ENCODE measurements at regions not wholly inside any gene's neighbourhood (a gene's known extent, or its start where the extent isn't known, plus 50 kb on each side); places are given as distances from the start of the nearest gene placed in this dataset.

DNA sequence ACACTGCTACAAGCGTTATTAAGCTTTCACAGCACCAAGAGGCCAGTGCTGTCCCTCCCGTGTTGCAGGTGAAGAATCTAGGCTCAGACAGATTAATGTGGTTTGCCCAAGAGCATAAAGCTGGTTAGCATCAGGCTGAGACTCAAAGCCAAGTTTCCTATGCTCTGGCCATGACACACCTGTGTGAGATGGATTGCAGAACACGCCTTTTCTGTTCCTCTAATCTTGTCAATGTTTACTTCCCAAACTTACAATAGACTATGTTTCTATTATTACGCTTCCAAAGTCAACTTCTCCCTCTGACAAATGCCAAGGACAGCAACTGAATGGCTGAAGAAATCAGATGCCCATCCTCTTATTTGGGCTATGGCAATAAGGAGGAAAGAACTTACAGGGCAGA is 138.4 kb upstream of the SLIT3 start:
- Histone ChIP-seq H3K4me3 (ENCODE audit: insufficient read depth in 1 of 2, low read depth in 1 of 2, low read length in 2 of 2) (no peak overlapping the region), H3K9ac (ENCODE audit: low read length) (no peak overlapping the region), H3K9me3 (ENCODE audit: control insufficient read depth, low read length) (no peaks in the 10 kb centered on the region), H3K27me3 (ENCODE audit: control insufficient read depth in 1 of 2, insufficient read depth in 1 of 2, low read length in 2 of 2) (no peaks in the 10 kb centered on the region), H2AK5ac (ENCODE audit: low read length, severe bottlenecking) (no peak overlapping the region), H3K4me2 (ENCODE audit: low read length, poor library complexity, severe bottlenecking) (no peak overlapping the region), H2BK15ac (ENCODE audit: low read depth, poor library complexity, severe bottlenecking) (no peak overlapping the region), H3K27ac (ENCODE audit: low read length, poor library complexity, severe bottlenecking) (no peak overlapping the region), H3K18ac (ENCODE audit: low read depth in 1 of 2, low read length in 2 of 2) (no peak overlapping the region), H2AFZ (ENCODE audit: low read depth, low read length) (no peak overlapping the region), H4K91ac (ENCODE audit: low read length) (no peak overlapping the region), H3K4ac (ENCODE audit: low read depth in 1 of 2, low read length in 2 of 2) (no peak overlapping the region), H3K23ac (ENCODE audit: low read length in 2 of 2) (no peak overlapping the region), H3K79me1 (replicated peaks; ENCODE audit: low read length, poor library complexity, severe bottlenecking) (no peaks in the 10 kb centered on the region), H2BK120ac (ENCODE audit: low read depth, low read length) (no peak overlapping the region), H3K36me3 (ENCODE audit: control insufficient read depth in 1 of 2, insufficient read depth in 2 of 2, low read depth in 1 of 2, low read length in 2 of 2) (no peaks in the 10 kb centered on the region), H2BK12ac (ENCODE audit: low read length in 2 of 2) (no peak overlapping the region), H3K14ac (ENCODE audit: low read length in 2 of 2) (no peak overlapping the region), H4K8ac (ENCODE audit: low read length) (no peak overlapping the region), H3K4me1 (ENCODE audit: control insufficient read depth, insufficient read depth, low read depth, low read length) (no peaks in the 10 kb centered on the region), H2BK5ac (ENCODE audit: low read depth, low read length, poor library complexity, severe bottlenecking) (no peak overlapping the region)
- DNase-seq, result no peak
- WGBS, result 68% methylated on average over 3 of the region's 4 CpGs

DNA sequence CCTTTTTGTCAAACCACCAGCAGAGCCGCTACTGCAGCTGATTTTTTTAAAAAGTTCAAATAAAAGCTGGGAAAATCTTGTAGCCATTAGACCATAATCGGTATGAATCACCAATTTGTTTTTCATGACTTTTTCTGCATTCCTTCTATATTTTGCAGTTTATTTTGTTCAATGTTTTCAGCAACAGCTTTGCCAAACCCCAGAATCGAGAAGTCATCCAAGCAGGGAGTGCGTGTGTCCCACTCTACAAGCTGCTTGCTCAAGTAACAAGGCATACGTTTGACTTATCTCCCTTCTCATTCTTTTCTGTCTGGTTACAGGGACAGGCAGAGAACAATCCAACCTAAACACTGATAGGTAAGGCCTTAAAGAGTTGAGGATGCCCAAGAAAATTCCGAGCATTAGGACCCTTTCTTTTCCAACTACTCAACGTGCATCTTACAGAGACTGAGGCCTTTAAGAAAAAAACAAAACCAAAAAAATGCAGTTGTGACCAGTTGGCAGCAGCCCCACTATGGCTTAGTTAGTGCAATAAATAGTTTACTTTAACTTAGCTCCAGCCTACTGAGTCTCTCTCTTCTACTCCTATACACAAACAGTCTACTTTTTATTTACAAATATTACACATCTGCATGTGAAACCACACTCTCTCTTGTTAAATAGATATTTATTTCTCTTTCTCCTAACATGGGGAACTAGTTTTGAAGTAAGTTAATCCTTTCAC is 134.7 kb upstream of the SLIT3 start:
- no peak overlapping the region for H4K91ac ChIP-seq (ENCODE audit: low read length)
- 85% methylated on average over 7 of the region's 7 CpGs for WGBS
- no peaks in the 10 kb centered on the region for H3K9me3 ChIP-seq (ENCODE audit: control insufficient read depth, low read length)

DNA sequence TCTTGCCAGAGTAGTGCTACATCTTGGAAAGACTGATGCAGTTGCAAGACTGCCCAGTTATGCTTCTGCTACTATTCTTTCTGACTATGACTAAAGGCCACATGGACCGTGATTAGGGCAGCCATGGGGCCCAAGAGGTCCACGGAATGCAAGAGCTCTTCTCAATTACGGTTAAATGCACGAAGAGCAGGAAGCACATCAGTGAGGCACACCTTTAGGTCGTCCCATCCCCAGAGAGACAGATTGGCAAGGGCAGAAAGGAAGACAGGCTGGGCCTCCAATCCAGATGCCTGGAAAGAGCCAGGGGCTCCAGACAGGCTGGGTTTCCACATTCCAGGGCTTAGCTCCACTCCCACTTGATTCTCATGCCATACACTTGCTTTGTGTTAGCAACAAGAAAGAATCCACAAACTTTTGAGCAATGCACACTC is 132.3 kb upstream of the SLIT3 start:
- Histone ChIP-seq H3K18ac (ENCODE audit: low read depth in 1 of 2, low read length in 2 of 2) (no peak overlapping the region), H3K23ac (ENCODE audit: low read length in 2 of 2) (no peak overlapping the region), H3K79me1 (replicated peaks; ENCODE audit: low read length, poor library complexity, severe bottlenecking) (no peaks in the 10 kb centered on the region), H2BK120ac (ENCODE audit: low read depth, low read length) (no peak overlapping the region), H3K4ac (ENCODE audit: low read depth in 1 of 2, low read length in 2 of 2) (no peak overlapping the region), H2AK5ac (ENCODE audit: low read length, severe bottlenecking) (no peak overlapping the region), H3K14ac (ENCODE audit: low read length in 2 of 2) (no peak overlapping the region), H3K27ac (ENCODE audit: low read length, poor library complexity, severe bottlenecking) (no peak overlapping the region), H3K36me3 (ENCODE audit: control insufficient read depth in 1 of 2, insufficient read depth in 2 of 2, low read depth in 1 of 2, low read length in 2 of 2) (no peaks in the 10 kb centered on the region), H3K4me2 (ENCODE audit: low read length, poor library complexity, severe bottlenecking) (no peak overlapping the region), H3K9me3 (ENCODE audit: control insufficient read depth, low read length) (no peaks in the 10 kb centered on the region), H3K4me3 (ENCODE audit: insufficient read depth in 1 of 2, low read depth in 1 of 2, low read length in 2 of 2) (peak overlapping the region in 1 of 2 experiments; percentile 29), H3K4me1 (ENCODE audit: control insufficient read depth, insufficient read depth, low read depth, low read length) (no peaks in the 10 kb centered on the region), H4K8ac (ENCODE audit: low read length) (no peak overlapping the region), H3K27me3 (ENCODE audit: control insufficient read depth in 1 of 2, insufficient read depth in 1 of 2, low read length in 2 of 2) (no peaks in the 10 kb centered on the region), H2BK12ac (ENCODE audit: low read length in 2 of 2) (no peak overlapping the region), H2BK15ac (ENCODE audit: low read depth, poor library complexity, severe bottlenecking) (no peak overlapping the region), H2BK5ac (ENCODE audit: low read depth, low read length, poor library complexity, severe bottlenecking) (no peak overlapping the region), H4K91ac (ENCODE audit: low read length) (no peak overlapping the region), H3K9ac (ENCODE audit: low read length) (peak overlapping the region; percentile 77), H2AFZ (ENCODE audit: low read depth, low read length) (no peak overlapping the region)
- 77% methylated on average over 5 of the region's 5 CpGs for WGBS
- no peak for DNase-seq

More for the DNA sequence above, 134.7 kb upstream of the SLIT3 start:
- Histone ChIP-seq H3K4me3 (ENCODE audit: insufficient read depth in 1 of 2, low read depth in 1 of 2, low read length in 2 of 2) (peak overlapping the region in 1 of 2 experiments; percentile 22), H3K18ac (ENCODE audit: low read depth in 1 of 2, low read length in 2 of 2) (no peak overlapping the region), H3K14ac (ENCODE audit: low read length in 2 of 2) (no peak overlapping the region), H3K23ac (ENCODE audit: low read length in 2 of 2) (no peak overlapping the region), H3K27me3 (ENCODE audit: control insufficient read depth in 1 of 2, insufficient read depth in 1 of 2, low read length in 2 of 2) (no peaks in the 10 kb centered on the region), H2AFZ (ENCODE audit: low read depth, low read length) (no peak overlapping the region), H3K79me1 (replicated peaks; ENCODE audit: low read length, poor library complexity, severe bottlenecking) (no peaks in the 10 kb centered on the region), H2BK12ac (ENCODE audit: low read length in 2 of 2) (no peak overlapping the region), H3K4me1 (ENCODE audit: control insufficient read depth, insufficient read depth, low read depth, low read length) (no peaks in the 10 kb centered on the region), H2BK5ac (ENCODE audit: low read depth, low read length, poor library complexity, severe bottlenecking) (no peak overlapping the region), H3K27ac (ENCODE audit: low read length, poor library complexity, severe bottlenecking) (no peak overlapping the region), H2BK120ac (ENCODE audit: low read depth, low read length) (no peak overlapping the region), H3K4ac (ENCODE audit: low read depth in 1 of 2, low read length in 2 of 2) (no peak overlapping the region), H2AK5ac (ENCODE audit: low read length, severe bottlenecking) (no peak overlapping the region), H3K9ac (ENCODE audit: low read length) (peak overlapping the region; percentile 77), H2BK15ac (ENCODE audit: low read depth, poor library complexity, severe bottlenecking) (no peak overlapping the region), H3K36me3 (ENCODE audit: control insufficient read depth in 1 of 2, insufficient read depth in 2 of 2, low read depth in 1 of 2, low read length in 2 of 2) (no peaks in the 10 kb centered on the region), H3K4me2 (ENCODE audit: low read length, poor library complexity, severe bottlenecking) (no peak overlapping the region), H4K8ac (ENCODE audit: low read length) (no peak overlapping the region)
- DNase-seq, result peak; percentile 11

DNA sequence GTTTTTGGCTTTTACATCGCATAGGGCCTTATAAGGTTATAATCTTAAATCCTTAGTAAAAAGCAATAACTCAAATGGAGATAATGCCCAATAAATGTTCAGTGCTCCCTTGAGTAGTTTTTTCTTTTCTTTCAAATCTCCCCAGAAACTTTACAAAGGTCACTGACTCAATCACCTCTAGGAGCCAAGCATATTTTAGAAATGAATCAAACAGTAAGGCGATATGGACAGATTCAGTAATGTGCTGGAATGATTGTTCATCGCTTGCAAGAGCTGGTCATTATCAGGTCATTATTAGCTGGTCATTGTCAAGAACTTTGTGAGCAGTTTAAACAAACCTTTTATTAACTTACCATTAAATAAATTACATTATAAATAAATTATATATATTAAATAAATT is 130.4 kb upstream of the SLIT3 start:
- no peak overlapping the region for H4K8ac ChIP-seq (ENCODE audit: low read length)
- H3K79me1 ChIP-seq (replicated peaks; ENCODE audit: low read length, poor library complexity, severe bottlenecking), result no peaks in the 10 kb centered on the region
- no peaks in the 10 kb centered on the region for H3K4me1 ChIP-seq (ENCODE audit: control insufficient read depth, insufficient read depth, low read depth, low read length)
- no peaks in the 10 kb centered on the region for H3K9me3 ChIP-seq (ENCODE audit: control insufficient read depth, low read length)
- no peaks in the 10 kb centered on the region for H3K36me3 ChIP-seq (ENCODE audit: control insufficient read depth in 1 of 2, insufficient read depth in 2 of 2, low read depth in 1 of 2, low read length in 2 of 2)
- DNase-seq, result no peak
- H3K4me2 ChIP-seq (ENCODE audit: low read length, poor library complexity, severe bottlenecking), result no peak overlapping the region
- H2BK120ac ChIP-seq (ENCODE audit: low read depth, low read length), result no peak overlapping the region
- 42% methylated on average over 2 of the region's 3 CpGs for WGBS
- H2AK5ac ChIP-seq (ENCODE audit: low read length, severe bottlenecking), result no peak overlapping the region
- H4K91ac ChIP-seq (ENCODE audit: low read length), result no peak overlapping the region
- no peak overlapping the region for H2BK5ac ChIP-seq (ENCODE audit: low read depth, low read length, poor library complexity, severe bottlenecking)
- H3K18ac ChIP-seq (ENCODE audit: low read depth in 1 of 2, low read length in 2 of 2), result no peak overlapping the region
- H2BK15ac ChIP-seq (ENCODE audit: low read depth, poor library complexity, severe bottlenecking), result no peak overlapping the region
- H3K4ac ChIP-seq (ENCODE audit: low read depth in 1 of 2, low read length in 2 of 2), result no peak overlapping the region
- H3K14ac ChIP-seq (ENCODE audit: low read length in 2 of 2), result no peak overlapping the region
- H3K23ac ChIP-seq (ENCODE audit: low read length in 2 of 2), result no peak overlapping the region
- H3K27ac ChIP-seq (ENCODE audit: low read length, poor library complexity, severe bottlenecking), result no peak overlapping the region
- no peaks in the 10 kb centered on the region for H3K27me3 ChIP-seq (ENCODE audit: control insufficient read depth in 1 of 2, insufficient read depth in 1 of 2, low read length in 2 of 2)
- no peak overlapping the region for H2BK12ac ChIP-seq (ENCODE audit: low read length in 2 of 2)
- H2AFZ ChIP-seq (ENCODE audit: low read depth, low read length), result no peak overlapping the region
- H3K9ac ChIP-seq (ENCODE audit: low read length), result peak overlapping the region; percentile 5
- H3K4me3 ChIP-seq (ENCODE audit: insufficient read depth in 1 of 2, low read depth in 1 of 2, low read length in 2 of 2), result no peak overlapping the region

Measured in mesenchymal stem cell (in vitro differentiated cells and primary cell).